Astrocyte (in vitro differentiated cells and primary cell): ENCODE measurements at regions not wholly inside any gene's neighbourhood (a gene's known extent, or its start where the extent isn't known, plus 50 kb on each side); places are given as distances from the start of the nearest gene placed in this dataset.
A peak's percentile ranks its signal among the peaks of the same experiment; 100 is the strongest.

Experiments
- DNase-seq: peaks from one replicate; pipeline ENCODE4 v3.0.0-alpha.2; 2010; ENCODE audit warnings: low read depth
- FAIRE-seq: peaks from 2 replicates; lab custom pipeline; 2011; peaks lifted over from hg19 to GRCh38; lab: Jason Lieb, UNC
- H2AFZ ChIP-seq: 2 replicates; pipeline ENCODE4 v1.6.0; 2012; ENCODE audit warnings: low read depth, low read length, inconsistent platforms
- H3K27ac ChIP-seq: 2 replicates; pipeline ENCODE4 v1.5.1; 2011; ENCODE audit warnings: low read depth, low read length, inconsistent platforms
- H3K27me3 ChIP-seq: 2 replicates; pipeline ENCODE4 v1.6.0; 2011; ENCODE audit warnings: low read length, inconsistent platforms; ENCODE audit not compliant: insufficient read depth
- H3K36me3 ChIP-seq: 2 replicates; pipeline ENCODE4 v1.5.1; 2011; ENCODE audit warnings: low read length, inconsistent platforms; ENCODE audit not compliant: insufficient read depth
- H3K4me1 ChIP-seq: 2 replicates; pipeline ENCODE4 v1.5.1; 2011; ENCODE audit warnings: low read length, inconsistent platforms; ENCODE audit not compliant: insufficient read depth
- H3K4me2 ChIP-seq: 2 replicates; pipeline ENCODE4 v1.6.0; 2012; ENCODE audit warnings: low read length, inconsistent platforms
- H3K4me3 ChIP-seq: 2 replicates; pipeline ENCODE4 v1.5.1; 2011; ENCODE audit warnings: low read depth, mild to moderate bottlenecking, low read length, inconsistent platforms; ENCODE audit not compliant: insufficient read depth
- H3K79me2 ChIP-seq: 2 replicates; pipeline ENCODE4 v1.6.0; 2012; ENCODE audit warnings: mild to moderate bottlenecking, low read length, inconsistent platforms; ENCODE audit not compliant: insufficient read depth
- H3K9ac ChIP-seq: 2 replicates; pipeline ENCODE4 v1.6.0; 2012; ENCODE audit warnings: mild to moderate bottlenecking, low read length, inconsistent platforms
- H3K9me3 ChIP-seq: 2 replicates; pipeline ENCODE4 v1.5.1; 2012; ENCODE audit warnings: low read depth, mild to moderate bottlenecking, low read length, inconsistent platforms; ENCODE audit not compliant: insufficient read depth
- H4K20me1 ChIP-seq: 2 replicates; pipeline ENCODE4 v1.6.0; 2012; ENCODE audit warnings: low read length, inconsistent platforms; ENCODE audit not compliant: insufficient read depth
- H3K27ac Mint-ChIP-seq: one replicate; pipeline ENCODE4 v1.8.0; 2021; ENCODE audit warnings: mild to moderate bottlenecking, mixed read lengths; ENCODE audit not compliant: unreplicated experiment
- H3K27me3 Mint-ChIP-seq: one replicate; pipeline ENCODE4 v1.8.0; 2021; ENCODE audit warnings: low read depth, mixed read lengths; ENCODE audit not compliant: unreplicated experiment
- H3K36me3 Mint-ChIP-seq: one replicate; pipeline ENCODE4 v1.8.0; 2021; ENCODE audit warnings: low read depth, mixed read lengths; ENCODE audit not compliant: unreplicated experiment
- H3K4me1 Mint-ChIP-seq: one replicate; pipeline ENCODE4 v1.8.0; 2021; ENCODE audit warnings: low read depth, mixed read lengths; ENCODE audit not compliant: unreplicated experiment
- H3K4me3 Mint-ChIP-seq: one replicate; pipeline ENCODE4 v1.8.0; 2021; ENCODE audit warnings: mild to moderate bottlenecking, moderate library complexity, mixed read lengths; ENCODE audit not compliant: unreplicated experiment
- H3K9me3 Mint-ChIP-seq: one replicate; pipeline ENCODE4 v1.8.0; 2021; ENCODE audit warnings: mild to moderate bottlenecking, mixed read lengths; ENCODE audit not compliant: unreplicated experiment
- EZH2 ChIP-seq: IDR thresholded peaks from 2 replicates; pipeline ENCODE4 v1.6.1; 2012; ENCODE audit warnings: mild to moderate bottlenecking, low read length, inconsistent platforms; ENCODE audit not compliant: insufficient read depth
- TF ChIP-seq, protein P1 (sequence below): IDR thresholded peaks from 2 replicates; pipeline ENCODE4 v1.5.1; 2011; ENCODE audit warnings: low read depth, mild to moderate bottlenecking, inconsistent platforms, low read length, moderate library complexity; ENCODE audit not compliant: insufficient read depth

DNA sequence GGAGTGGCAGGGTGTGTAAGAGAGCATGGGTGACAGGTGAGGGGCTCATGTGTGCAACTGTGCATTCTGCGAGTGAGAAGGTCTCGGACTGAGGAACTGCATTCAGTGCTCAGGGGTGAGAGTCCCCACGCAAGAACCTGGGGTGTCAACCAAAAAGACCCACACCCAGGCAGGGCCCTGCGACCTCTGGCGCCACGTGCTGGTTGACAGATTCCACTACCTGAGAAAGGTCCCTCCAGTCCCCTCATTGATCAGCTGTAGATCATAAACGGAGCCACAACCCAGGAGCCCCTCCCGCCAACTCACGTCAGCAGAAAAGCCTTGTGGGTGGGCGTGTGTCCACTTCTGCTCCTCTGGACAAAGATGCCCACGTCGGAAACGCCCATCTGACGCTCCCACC, 98.7 kb downstream of the ASCL4 start:
- H3K4me1 ChIP-seq: no peaks in the 10 kb centered on the region
- H3K27me3 Mint-ChIP-seq: peaks cover 36% of the 10 kb centered on the region
- H3K4me3 Mint-ChIP-seq: no peak overlapping the region
- no peak overlapping the region for H3K4me3 ChIP-seq
- no peaks in the 10 kb centered on the region for H3K9me3 Mint-ChIP-seq
- no peak overlapping the region for H2AFZ ChIP-seq
- no peaks in the 10 kb centered on the region for H3K36me3 Mint-ChIP-seq
- no peaks in the 10 kb centered on the region for H3K79me2 ChIP-seq
- H3K9me3 ChIP-seq: no peaks in the 10 kb centered on the region
- FAIRE-seq: no peak
- no peak overlapping the region for H3K27ac ChIP-seq
- no peaks in the 10 kb centered on the region for H3K36me3 ChIP-seq
- no peak overlapping the region for H3K9ac ChIP-seq
- H4K20me1 ChIP-seq: no peaks in the 10 kb centered on the region
- DNase-seq: no peak
- no peaks in the 10 kb centered on the region for H3K4me1 Mint-ChIP-seq
- H3K27me3 ChIP-seq: no peaks in the 10 kb centered on the region
- H3K27ac Mint-ChIP-seq: no peak overlapping the region
- no peak overlapping the region for H3K4me2 ChIP-seq
- TF ChIP-seq, protein P1, sequence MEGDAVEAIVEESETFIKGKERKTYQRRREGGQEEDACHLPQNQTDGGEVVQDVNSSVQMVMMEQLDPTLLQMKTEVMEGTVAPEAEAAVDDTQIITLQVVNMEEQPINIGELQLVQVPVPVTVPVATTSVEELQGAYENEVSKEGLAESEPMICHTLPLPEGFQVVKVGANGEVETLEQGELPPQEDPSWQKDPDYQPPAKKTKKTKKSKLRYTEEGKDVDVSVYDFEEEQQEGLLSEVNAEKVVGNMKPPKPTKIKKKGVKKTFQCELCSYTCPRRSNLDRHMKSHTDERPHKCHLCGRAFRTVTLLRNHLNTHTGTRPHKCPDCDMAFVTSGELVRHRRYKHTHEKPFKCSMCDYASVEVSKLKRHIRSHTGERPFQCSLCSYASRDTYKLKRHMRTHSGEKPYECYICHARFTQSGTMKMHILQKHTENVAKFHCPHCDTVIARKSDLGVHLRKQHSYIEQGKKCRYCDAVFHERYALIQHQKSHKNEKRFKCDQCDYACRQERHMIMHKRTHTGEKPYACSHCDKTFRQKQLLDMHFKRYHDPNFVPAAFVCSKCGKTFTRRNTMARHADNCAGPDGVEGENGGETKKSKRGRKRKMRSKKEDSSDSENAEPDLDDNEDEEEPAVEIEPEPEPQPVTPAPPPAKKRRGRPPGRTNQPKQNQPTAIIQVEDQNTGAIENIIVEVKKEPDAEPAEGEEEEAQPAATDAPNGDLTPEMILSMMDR: no peak
- TF ChIP-seq EZH2: no peak

DNA sequence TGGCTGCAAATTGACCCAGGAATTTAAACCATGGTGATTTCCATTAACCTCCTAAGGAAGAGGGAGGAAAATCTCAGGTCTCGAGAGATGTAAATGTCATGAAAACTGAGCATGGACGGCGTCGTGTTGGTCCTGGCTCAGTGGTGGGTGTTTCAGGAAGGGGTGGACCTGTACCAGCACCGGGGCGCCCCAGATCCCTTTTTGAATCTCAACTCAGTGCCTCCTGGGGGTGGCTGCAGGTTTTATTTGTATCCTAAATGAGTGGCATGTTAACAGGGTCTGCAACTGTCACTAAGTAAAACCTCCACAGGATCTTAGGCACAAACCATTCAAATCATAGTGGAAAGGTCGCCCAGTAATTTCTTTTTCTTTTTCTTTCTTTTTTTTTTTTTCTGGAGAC, 101.3 kb downstream of the ASCL4 start:
- Histone ChIP-seq H2AFZ (no peak overlapping the region), H3K79me2 (no peaks in the 10 kb centered on the region), H3K27me3 (no peaks in the 10 kb centered on the region), H3K9me3 (no peaks in the 10 kb centered on the region), H4K20me1 (no peaks in the 10 kb centered on the region), H3K4me3 (no peak overlapping the region), H3K36me3 (no peaks in the 10 kb centered on the region), H3K27ac (no peak overlapping the region), H3K9ac (no peak overlapping the region), H3K4me1 (no peaks in the 10 kb centered on the region), H3K4me2 (no peak overlapping the region)
- H3K4me3 Mint-ChIP-seq: no peak overlapping the region
- TF ChIP-seq EZH2: no peak
- TF ChIP-seq, protein P1: no peak
- H3K36me3 Mint-ChIP-seq: no peaks in the 10 kb centered on the region
- H3K27me3 Mint-ChIP-seq: peaks cover 29% of the 10 kb centered on the region
- no peak overlapping the region for H3K27ac Mint-ChIP-seq
- FAIRE-seq (no peak), DNase-seq (no peak)
- H3K9me3 Mint-ChIP-seq: no peaks in the 10 kb centered on the region
- H3K4me1 Mint-ChIP-seq: no peaks in the 10 kb centered on the region

GRCh38 chr12:107884769-107885694, 110.5 kb downstream of the ASCL4 start:
- H3K9ac ChIP-seq: no peak overlapping the region
- no peak overlapping the region for H2AFZ ChIP-seq
- peaks cover 8% of the 10 kb centered on the region for H3K27me3 ChIP-seq
- H3K4me2 ChIP-seq: no peak overlapping the region
- TF ChIP-seq, protein P1: peak; percentile 81
- no peak for TF ChIP-seq EZH2
- Mint-ChIP-seq H3K4me1 (no peaks in the 10 kb centered on the region), H3K36me3 (no peaks in the 10 kb centered on the region), H3K27ac (no peak overlapping the region), H3K4me3 (no peak overlapping the region), H3K27me3 (peaks cover 20% of the 10 kb centered on the region), H3K9me3 (no peaks in the 10 kb centered on the region)
- peak; percentile 20 for DNase-seq
- FAIRE-seq: peak; percentile 55
- H3K9me3 ChIP-seq: no peaks in the 10 kb centered on the region
- no peaks in the 10 kb centered on the region for H3K36me3 ChIP-seq
- no peaks in the 10 kb centered on the region for H3K4me1 ChIP-seq
- H3K79me2 ChIP-seq: no peaks in the 10 kb centered on the region
- no peaks in the 10 kb centered on the region for H4K20me1 ChIP-seq
- H3K4me3 ChIP-seq: no peak overlapping the region
- no peak overlapping the region for H3K27ac ChIP-seq
